Ovary (tissue), 7 donors: ENCODE measurements at regions not wholly inside any gene's neighbourhood (a gene's known extent, or its start where the extent isn't known, plus 50 kb on each side); places are given as distances from the start of the nearest gene placed in this dataset.
"Not testable (repeated sequence)": the region's sequence is repeated elsewhere in the genome, so short reads cannot be mapped to it uniquely, and the experiment has no call there.

Experiments
- DNase-seq, 5 donors: peaks; one replicate each; pipeline ENCODE4 v3.0.0-alpha.2; 2019 to 2020
- H3K27ac ChIP-seq, 2 donors: fragments of 200-600 bp; one replicate each; pipeline versions ENCODE4 v1.5.1 to v1.8.0; 2019 to 2022
- H3K27me3 ChIP-seq: fragments of 200-600 bp; one replicate; pipeline ENCODE4 v1.8.0; 2022
- H3K36me3 ChIP-seq: fragments of 200-600 bp; sonication (generic); one replicate; pipeline ENCODE4 v1.5.1; 2019
- H3K4me1 ChIP-seq: one replicate; pipeline ENCODE4 v1.8.1; 2013; ENCODE audit warnings: mild to moderate bottlenecking, moderate library complexity; ENCODE audit not compliant: insufficient read depth
- H3K4me3 ChIP-seq: fragments of 200-600 bp; sonication (generic); one replicate; pipeline ENCODE4 v1.5.1; 2017
- H3K9me3 ChIP-seq, 2 donors: fragments of 200-600 bp in 1 of 2; sonication (generic) in 1 of 2; one replicate each; pipeline versions ENCODE4 v1.5.1 to v1.8.1; 2013 to 2019; ENCODE audit warnings: mild to moderate bottlenecking in 1 of 2, moderate library complexity in 1 of 2
- EP300 ChIP-seq: sonication (generic); formaldehyde crosslinking; IDR thresholded peaks from one replicate; pipeline ENCODE4 v1.6.1; 2017; ENCODE audit warnings: antibody characterized with exemption
- POLR2A ChIP-seq: fragments of 450-650 bp; IDR thresholded peaks from one replicate; pipeline ENCODE4 v1.6.1; 2017; ENCODE audit warnings: antibody characterized with exemption, mild to moderate bottlenecking, moderate library complexity
- WGBS, 3 donors: extraction: QIAGEN DNeasy Blood & Tissue Kit in 1 of 3; methylation state at CpG; one replicate each; pipeline versions ENCODE4 v1.1.5 to v1.1.7; 2013 to 2017; 5-methylcytosine and 5-hydroxymethylcytosine counted together
- intact Hi-C, 4 donors: fragments of 100-400 bp; cut with DNase I; formaldehyde crosslinking; loops; one replicate each; pipeline versions ENCODE4 v1.11.0 to v1.15.1; 2022 to 2023
- TF ChIP-seq, protein P1 (sequence below), 3 donors: fragments of 450-650 bp in 2 of 3; fragments of 200-600 bp in 1 of 3; IDR thresholded peaks; one replicate each; pipeline versions ENCODE4 v1.5.1 to v1.8.0; 2016 to 2022; ENCODE audit warnings: antibody characterized with exemption in 3 of 3, mild to moderate bottlenecking in 1 of 3
- donor health status: DM: no; HTN: no; CAD: no; lungs with moderate emphysema.
- donor health status: DM: no; HTN: no; CAD: no.
- donor health status: Bipolar disorder and iron deficiency.
- donor health status: DM: no; HTN: no; CAD: no.
- donor health status: DM: yes; HTN: yes; CAD: no.

GRCh38 chr6:141528596-141528995 lies 604.1 kb upstream of the GJE1 start:
- H3K9me3 ChIP-seq = no peaks in the 10 kb centered on the region
- no peaks in the 10 kb centered on the region for H3K4me1 ChIP-seq
- WGBS, 3 donors = 77 to 87% (median 84%) methylated on average over 1 of the region's 1 CpG
- no peak overlapping the region for H3K27ac ChIP-seq
- intact Hi-C loops = no loop called here
- H3K4me3 ChIP-seq = no peak overlapping the region
- DNase-seq = no peak
- no peaks in the 10 kb centered on the region for H3K27me3 ChIP-seq
- TF ChIP-seq, protein P1, sequence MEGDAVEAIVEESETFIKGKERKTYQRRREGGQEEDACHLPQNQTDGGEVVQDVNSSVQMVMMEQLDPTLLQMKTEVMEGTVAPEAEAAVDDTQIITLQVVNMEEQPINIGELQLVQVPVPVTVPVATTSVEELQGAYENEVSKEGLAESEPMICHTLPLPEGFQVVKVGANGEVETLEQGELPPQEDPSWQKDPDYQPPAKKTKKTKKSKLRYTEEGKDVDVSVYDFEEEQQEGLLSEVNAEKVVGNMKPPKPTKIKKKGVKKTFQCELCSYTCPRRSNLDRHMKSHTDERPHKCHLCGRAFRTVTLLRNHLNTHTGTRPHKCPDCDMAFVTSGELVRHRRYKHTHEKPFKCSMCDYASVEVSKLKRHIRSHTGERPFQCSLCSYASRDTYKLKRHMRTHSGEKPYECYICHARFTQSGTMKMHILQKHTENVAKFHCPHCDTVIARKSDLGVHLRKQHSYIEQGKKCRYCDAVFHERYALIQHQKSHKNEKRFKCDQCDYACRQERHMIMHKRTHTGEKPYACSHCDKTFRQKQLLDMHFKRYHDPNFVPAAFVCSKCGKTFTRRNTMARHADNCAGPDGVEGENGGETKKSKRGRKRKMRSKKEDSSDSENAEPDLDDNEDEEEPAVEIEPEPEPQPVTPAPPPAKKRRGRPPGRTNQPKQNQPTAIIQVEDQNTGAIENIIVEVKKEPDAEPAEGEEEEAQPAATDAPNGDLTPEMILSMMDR (IDR thresholded peaks at IDR 0.05) = no peak
- no peak for TF ChIP-seq POLR2A
- no peak for TF ChIP-seq EP300
- no peaks in the 10 kb centered on the region for H3K36me3 ChIP-seq

GRCh38 chr6:141526985-141527384 lies 605.7 kb upstream of the GJE1 start:
- Histone ChIP-seq H3K9me3 (no peaks in the 10 kb centered on the region), H3K4me1 (no peaks in the 10 kb centered on the region), H3K27me3 (no peaks in the 10 kb centered on the region), H3K36me3 (no peaks in the 10 kb centered on the region), H3K27ac (no peak overlapping the region), H3K4me3 (no peak overlapping the region)
- intact Hi-C loops = no loop called here
- DNase-seq = no peak
- TF ChIP-seq POLR2A (no peak), EP300 (no peak)
- TF ChIP-seq, protein P1 (IDR thresholded peaks at IDR 0.05) = no peak
- 76 to 86% (median 77%) methylated on average over 6 of the region's 6 CpGs for WGBS, 3 donors

GRCh38 chr6:141521440-141521839 lies 611.3 kb upstream of the GJE1 start:
- Histone ChIP-seq H3K9me3 (no peaks in the 10 kb centered on the region), H3K4me3 (no peak overlapping the region), H3K27me3 (no peaks in the 10 kb centered on the region), H3K4me1 (no peaks in the 10 kb centered on the region), H3K36me3 (no peaks in the 10 kb centered on the region), H3K27ac (no peak overlapping the region)
- no peak for TF ChIP-seq EP300
- TF ChIP-seq, protein P1 (IDR thresholded peaks at IDR 0.05) = no peak
- TF ChIP-seq POLR2A = no peak
- DNase-seq = no peak
- intact Hi-C loops = no loop called here

DNA sequence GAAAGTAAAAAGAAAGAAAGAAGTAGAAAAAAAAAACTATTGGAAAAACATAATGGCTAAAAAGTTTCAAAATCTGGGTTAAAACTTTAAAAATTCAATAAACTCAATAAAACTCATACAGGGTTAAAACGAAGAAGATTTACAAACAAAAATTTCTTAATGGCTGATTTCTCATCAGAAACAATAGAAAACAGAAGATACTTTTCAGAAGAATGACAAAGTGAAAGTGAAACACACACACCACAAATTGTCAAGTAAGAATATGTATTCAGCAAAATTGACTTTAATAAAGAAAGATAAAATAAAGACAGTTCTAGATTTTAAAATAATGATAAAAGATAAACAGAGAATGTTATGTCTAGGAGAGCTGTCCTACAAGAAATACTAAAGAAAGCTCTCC lies 618.9 kb upstream of the GJE1 start:
- WGBS, 3 donors = 66 to 73% (median 69%) methylated on average over 1 of the region's 1 CpG
- no peaks in the 10 kb centered on the region for H3K4me1 ChIP-seq
- intact Hi-C loops = no loop called here
- no peak overlapping the region for H3K4me3 ChIP-seq
- no peak overlapping the region for H3K27ac ChIP-seq
- no peak for TF ChIP-seq POLR2A
- TF ChIP-seq, protein P1 (IDR thresholded peaks at IDR 0.05) = no peak
- no peaks in the 10 kb centered on the region for H3K9me3 ChIP-seq
- H3K27me3 ChIP-seq = no peaks in the 10 kb centered on the region
- no peaks in the 10 kb centered on the region for H3K36me3 ChIP-seq
- DNase-seq = no peak

- Histone ChIP-seq H3K27me3 (no peaks in the 10 kb centered on the region), H3K36me3 (no peaks in the 10 kb centered on the region), H3K9me3 (no peaks in the 10 kb centered on the region), H3K4me3 (no peak overlapping the region), H3K4me1 (no peaks in the 10 kb centered on the region), H3K27ac (no peak overlapping the region)
- TF ChIP-seq POLR2A (no peak), EP300 (no peak)
- TF ChIP-seq, protein P1 (IDR thresholded peaks at IDR 0.05) = no peak
- DNase-seq = no peak
- intact Hi-C loops = no loop called here
Observed at GRCh38 chr6:141510803-141511202, 621.9 kb upstream of the GJE1 start.

DNA sequence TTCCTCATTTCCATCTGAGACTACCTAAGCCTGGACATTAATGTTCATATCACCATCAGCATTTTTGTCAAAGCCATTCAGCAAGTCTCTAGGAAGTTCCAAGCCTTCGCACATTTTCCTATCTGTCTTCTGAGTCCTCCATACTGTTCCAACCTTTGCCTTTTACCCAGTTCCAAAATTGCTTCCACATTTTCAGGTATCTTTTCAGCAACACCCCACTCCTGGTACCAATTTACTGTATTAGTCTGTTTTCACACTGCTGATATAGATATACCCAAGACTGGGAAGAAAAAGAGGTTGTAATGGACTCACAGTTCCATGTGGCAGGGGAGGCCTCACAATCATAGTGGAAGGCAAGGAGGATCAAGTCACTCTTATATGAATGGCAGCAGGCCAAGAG lies 626.7 kb upstream of the GJE1 start:
- H3K27me3 ChIP-seq, intact Hi-C loops, H3K36me3 ChIP-seq, H3K9me3 ChIP-seq, H3K27ac ChIP-seq, H3K4me3 ChIP-seq, DNase-seq, H3K4me1 ChIP-seq: not testable (repeated sequence)
- 95 to 100% (median 96%) methylated on average over 1 of the region's 1 CpG for WGBS, 3 donors

- intact Hi-C loops, DNase-seq, H3K4me1 ChIP-seq, H3K9me3 ChIP-seq, H3K27ac ChIP-seq, H3K36me3 ChIP-seq, H3K4me3 ChIP-seq, H3K27me3 ChIP-seq: not testable (repeated sequence)
- WGBS, 3 donors = 91 to 100% (median 97%) methylated on average over 1 of the region's 1 CpG
Observed at GRCh38 chr6:141504318-141504717, 628.4 kb upstream of the GJE1 start.
